Panc1 (cell line): ENCODE measurements at regions not wholly inside any gene's neighbourhood (a gene's known extent, or its start where the extent isn't known, plus 50 kb on each side); places are given as distances from the start of the nearest gene placed in this dataset.

Source experiments
- ATAC-seq: fragments of 200-7000 bp; cut with Tn5 transposase; 2 replicates; pipeline ENCODE4 v1.9.1; 2020; ENCODE audit warnings: mild to moderate bottlenecking, moderate library complexity
- BruUV-seq: library from RNA; stranded (reverse); fragments of 400-500 nt; replicated peaks from 2 replicates; lab custom pipeline; 2021; lab: Mats Ljungman, UMichigan
- CTCF ChIA-PET: fragments of 300-600 bp; sonication (Branson Sonifier 250); formaldehyde crosslinking; loops from one replicate; lab custom pipeline; 2022; ENCODE audit warnings: antibody characterized with exemption; lab: Charles Lee
- POLR2A ChIA-PET: fragments of 300-600 bp; sonication (Branson Sonifier 250); formaldehyde crosslinking; loops from one replicate; lab custom pipeline; 2022; ENCODE audit warnings: antibody characterized with exemption; lab: Charles Lee
- DNase-seq: peaks from one replicate; pipeline ENCODE4 v3.0.0-alpha.2; 2010; ENCODE audit warnings: low read depth, low spot score
- H3K27ac ChIP-seq: 2 replicates; pipeline ENCODE4 v1.5.1; 2011; ENCODE audit warnings: mild to moderate bottlenecking, low read length, inconsistent platforms
- H3K27me3 ChIP-seq: fragments of 200-500 bp; sonication (Bioruptor generic); 2 replicates; pipeline ENCODE4 v1.6.0; 2014; ENCODE audit warnings: low read length, inconsistent platforms; ENCODE audit not compliant: control insufficient read depth, insufficient read depth
- H3K36me3 ChIP-seq: fragments of 200-500 bp; sonication (Bioruptor generic); 2 replicates; pipeline ENCODE4 v1.5.1; 2014; ENCODE audit warnings: inconsistent platforms, mild to moderate bottlenecking, low read length, moderate library complexity; ENCODE audit not compliant: control insufficient read depth, insufficient read depth
- H3K4me1 ChIP-seq: 2 replicates; pipeline ENCODE4 v1.5.1; 2011; ENCODE audit warnings: inconsistent platforms, mild to moderate bottlenecking, low read length, moderate library complexity; ENCODE audit not compliant: control insufficient read depth, insufficient read depth
- H3K4me3 ChIP-seq, 2 experiments: 2 replicates each; pipeline ENCODE4 v1.5.1; 2011 to 2012; ENCODE audit warnings: low read depth in 2 of 2, low read length in 2 of 2, mild to moderate bottlenecking in 2 of 2, inconsistent platforms in 1 of 2, moderate library complexity in 1 of 2
- H3K9me3 ChIP-seq: fragments of 200-500 bp; sonication (Bioruptor generic); 2 replicates; pipeline ENCODE4 v1.5.1; 2014; ENCODE audit warnings: low read depth, mild to moderate bottlenecking, inconsistent platforms, low read length, moderate library complexity; ENCODE audit not compliant: control insufficient read depth, insufficient read depth
- CTCF ChIP-seq: fragments of 450-650 bp; IDR thresholded peaks from 2 replicates; pipeline ENCODE4 v1.5.1; 2017; ENCODE audit warnings: mild to moderate bottlenecking
- POLR2AphosphoS5 ChIP-seq: IDR thresholded peaks from 2 replicates; pipeline ENCODE4 v1.6.1; 2012; ENCODE audit warnings: mild to moderate bottlenecking, low read depth, low read length, moderate library complexity
- REST ChIP-seq, 2 experiments: IDR thresholded peaks; 2 replicates each; pipeline ENCODE4 v1.6.1; 2011 to 2012; ENCODE audit warnings: low read depth in 2 of 2, control low read depth in 1 of 2, low read length in 1 of 2, mild to moderate bottlenecking in 1 of 2, moderate library complexity in 1 of 2; ENCODE audit not compliant: insufficient read depth in 1 of 2
- SIN3A ChIP-seq: IDR thresholded peaks from 2 replicates; pipeline ENCODE4 v1.6.1; 2012; ENCODE audit warnings: low read depth, mild to moderate bottlenecking, low read length, moderate library complexity, borderline replicate concordance; ENCODE audit not compliant: insufficient read depth
- TCF7L2 ChIP-seq: IDR thresholded peaks from 2 replicates; pipeline ENCODE4 v1.6.1; 2011; ENCODE audit warnings: mild to moderate bottlenecking, low read depth, low read length, inconsistent platforms
- in situ Hi-C: cut with HindIII; loops from 2 replicates; pipeline ENCODE4 v1.10.0; 2016; ENCODE audit warnings: low sequenced_read_pairs, low pct_unique_long_range_greater_than_20kb
- intact Hi-C: fragments of 100-400 bp; cut with micrococcal nuclease; formaldehyde crosslinking; loops from one replicate; pipeline ENCODE4 v1.10.0; 2022; ENCODE audit not compliant: unreplicated experiment

DNA sequence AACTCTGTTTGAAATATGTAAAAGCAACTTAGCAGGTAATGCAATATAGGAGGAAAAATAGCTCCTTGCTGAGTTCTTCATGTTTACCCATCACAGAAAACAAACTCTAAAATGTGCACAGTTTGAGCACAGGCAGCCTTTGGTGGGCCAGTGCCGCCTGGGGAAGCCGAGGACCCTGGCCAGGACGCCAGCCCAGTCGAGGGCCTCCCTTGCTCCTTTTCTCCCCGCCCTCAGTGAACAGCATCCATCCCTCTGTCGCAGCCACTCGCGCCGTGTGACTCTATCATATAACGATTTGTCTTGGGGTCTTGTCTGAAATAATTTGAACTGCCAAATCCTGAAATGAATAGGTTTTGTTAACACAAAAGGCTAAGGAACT, 286.7 kb upstream of the IRX4 start:
- DNase-seq (no peak), ATAC-seq (no peak)
- H3K36me3 ChIP-seq, result no peaks in the 10 kb centered on the region
- CTCF ChIA-PET, result no interaction called here
- no peak overlapping the region for H3K27ac ChIP-seq
- POLR2A ChIA-PET, result no interaction called here
- peaks cover 3% of the 10 kb centered on the region; the same call in 1 of the 2 replicates for H3K27me3 ChIP-seq
- BruUV-seq, result no TSS peak
- intact Hi-C loops (no loop called here), in situ Hi-C loops (no loop called here)
- no peaks in the 10 kb centered on the region for H3K4me1 ChIP-seq
- H3K9me3 ChIP-seq, result no peaks in the 10 kb centered on the region
- TF ChIP-seq CTCF (no peak), SIN3A (no peak), POLR2AphosphoS5 (no peak), TCF7L2 (no peak), REST (IDR thresholded peaks at IDR 0.05; ENCODE audit: insufficient read depth in 1 of 2, low read depth in 2 of 2, low read length in 1 of 2) (no peak)
- H3K4me3 ChIP-seq, result no peak overlapping the region

GRCh38 chr5:2168601-2169429, 286.1 kb upstream of the IRX4 start:
- Histone ChIP-seq H3K36me3 (no peaks in the 10 kb centered on the region), H3K4me3 (no peak overlapping the region), H3K9me3 (no peaks in the 10 kb centered on the region), H3K27me3 (no peaks in the 10 kb centered on the region; the same call in 1 of the 2 replicates), H3K27ac (no peak overlapping the region), H3K4me1 (no peaks in the 10 kb centered on the region)
- intact Hi-C loops (no loop called here), in situ Hi-C loops (no loop called here)
- ChIA-PET POLR2A (no interaction called here), CTCF (no interaction called here)
- BruUV-seq, result no TSS peak
- DNase-seq (no peak), ATAC-seq (no peak)
- TF ChIP-seq SIN3A (no peak), POLR2AphosphoS5 (no peak), REST (IDR thresholded peaks at IDR 0.05; ENCODE audit: insufficient read depth in 1 of 2, low read depth in 2 of 2, low read length in 1 of 2) (no peak), CTCF (no peak), TCF7L2 (no peak)
